Body of pancreas (tissue), 4 donors: ENCODE measurements at regions not wholly inside any gene's neighbourhood (a gene's known extent, or its start where the extent isn't known, plus 50 kb on each side); places are given as distances from the start of the nearest gene placed in this dataset.

ENCODE experiments used
- POLR2A ChIP-seq, 3 donors: fragments of 450-650 bp; IDR thresholded peaks; one replicate each; pipeline ENCODE4 v1.6.1; 2016; ENCODE audit warnings: antibody characterized with exemption in 3 of 3, mild to moderate bottlenecking in 2 of 3
- TF ChIP-seq, protein P1 (sequence below), 7 experiments: fragments of 450-650 bp in 4 of 7; fragments of 200-600 bp in 3 of 7; sonication (generic) in 3 of 7; IDR thresholded peaks; one replicate each; pipeline ENCODE4 v1.5.1; 2016 to 2019; ENCODE audit warnings: antibody characterized with exemption in 7 of 7

DNA sequence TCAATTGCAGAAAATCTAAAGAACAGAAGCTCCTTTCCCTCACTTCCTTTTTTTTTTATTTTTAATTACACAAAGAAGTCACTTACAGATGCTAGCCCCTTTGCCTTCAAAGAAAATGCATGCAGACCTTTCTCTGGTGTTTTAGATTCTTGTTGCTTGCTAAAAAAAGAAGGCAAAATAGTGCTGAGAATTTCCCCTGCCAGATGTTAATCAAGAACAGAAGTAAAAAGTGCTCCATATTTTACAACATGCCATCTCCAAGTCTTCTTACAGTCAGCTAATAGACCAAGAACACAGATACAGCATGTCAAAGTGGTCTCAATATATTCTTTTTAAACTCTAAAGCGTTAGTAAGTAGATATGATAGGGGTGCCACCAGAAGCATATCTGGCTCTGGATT is 142.8 kb upstream of the RGMB start:
- TF ChIP-seq, protein P1, sequence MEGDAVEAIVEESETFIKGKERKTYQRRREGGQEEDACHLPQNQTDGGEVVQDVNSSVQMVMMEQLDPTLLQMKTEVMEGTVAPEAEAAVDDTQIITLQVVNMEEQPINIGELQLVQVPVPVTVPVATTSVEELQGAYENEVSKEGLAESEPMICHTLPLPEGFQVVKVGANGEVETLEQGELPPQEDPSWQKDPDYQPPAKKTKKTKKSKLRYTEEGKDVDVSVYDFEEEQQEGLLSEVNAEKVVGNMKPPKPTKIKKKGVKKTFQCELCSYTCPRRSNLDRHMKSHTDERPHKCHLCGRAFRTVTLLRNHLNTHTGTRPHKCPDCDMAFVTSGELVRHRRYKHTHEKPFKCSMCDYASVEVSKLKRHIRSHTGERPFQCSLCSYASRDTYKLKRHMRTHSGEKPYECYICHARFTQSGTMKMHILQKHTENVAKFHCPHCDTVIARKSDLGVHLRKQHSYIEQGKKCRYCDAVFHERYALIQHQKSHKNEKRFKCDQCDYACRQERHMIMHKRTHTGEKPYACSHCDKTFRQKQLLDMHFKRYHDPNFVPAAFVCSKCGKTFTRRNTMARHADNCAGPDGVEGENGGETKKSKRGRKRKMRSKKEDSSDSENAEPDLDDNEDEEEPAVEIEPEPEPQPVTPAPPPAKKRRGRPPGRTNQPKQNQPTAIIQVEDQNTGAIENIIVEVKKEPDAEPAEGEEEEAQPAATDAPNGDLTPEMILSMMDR (IDR thresholded peaks at IDR 0.05), result no peak
- no peak for TF ChIP-seq POLR2A (IDR thresholded peaks at IDR 0.05)
